GM19239 (cell line): ENCODE measurements at regions not wholly inside any gene's neighbourhood (a gene's known extent, or its start where the extent isn't known, plus 50 kb on each side); places are given as distances from the start of the nearest gene placed in this dataset.
"Not testable (repeated sequence)": the region's sequence is repeated elsewhere in the genome, so short reads cannot be mapped to it uniquely, and the experiment has no call there.

Experiments used
- DNase-seq: peaks from one replicate; pipeline ENCODE4 v3.0.0; 2011; ENCODE audit warnings: low spot score; ENCODE audit not compliant: insufficient read length
- FAIRE-seq: peaks from 2 replicates; lab custom pipeline; 2011; peaks lifted over from hg19 to GRCh38; lab: Jason Lieb, UNC

DNA sequence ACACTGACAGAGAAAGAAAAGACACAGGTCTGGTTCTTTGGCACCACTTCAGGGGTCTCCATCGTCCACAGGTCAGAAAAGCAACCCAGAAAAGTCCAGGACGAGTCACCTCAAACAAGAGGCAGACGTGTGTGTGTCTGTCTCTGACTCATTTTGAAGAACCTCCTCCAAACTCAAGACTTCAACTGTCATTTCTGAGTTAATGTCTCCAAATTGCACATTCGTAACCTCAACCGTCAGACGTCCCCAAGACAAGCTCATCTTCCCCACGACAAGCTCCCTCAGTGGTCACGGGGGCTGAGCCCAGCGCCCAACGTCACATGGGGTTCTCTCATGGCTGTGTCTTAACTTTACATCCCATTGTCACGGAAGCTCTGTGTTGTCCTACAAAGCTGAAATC, 70.2 kb upstream of the TNK2 start:
- DNase-seq, FAIRE-seq: not testable (repeated sequence)

DNA sequence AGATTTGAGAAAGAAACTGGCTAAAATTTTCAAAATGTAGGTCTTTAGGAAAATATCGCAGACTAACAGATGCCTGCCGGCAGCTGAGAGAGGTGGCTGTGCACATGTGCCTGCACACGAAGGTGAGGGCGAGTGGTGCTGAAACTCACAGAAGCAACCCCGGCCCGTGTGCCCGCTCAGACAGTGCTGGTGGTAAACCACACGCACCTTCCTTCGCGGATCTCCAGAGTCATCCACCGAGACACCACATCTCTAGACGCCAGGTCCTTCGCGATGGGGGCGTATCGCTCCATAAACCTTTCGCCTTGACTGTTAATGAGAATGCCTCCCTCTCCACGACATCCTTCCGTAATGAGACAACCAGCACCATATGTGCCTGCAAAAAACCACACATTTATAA, 68.5 kb upstream of the TNK2 start:
- not testable (repeated sequence) for FAIRE-seq, DNase-seq

DNA sequence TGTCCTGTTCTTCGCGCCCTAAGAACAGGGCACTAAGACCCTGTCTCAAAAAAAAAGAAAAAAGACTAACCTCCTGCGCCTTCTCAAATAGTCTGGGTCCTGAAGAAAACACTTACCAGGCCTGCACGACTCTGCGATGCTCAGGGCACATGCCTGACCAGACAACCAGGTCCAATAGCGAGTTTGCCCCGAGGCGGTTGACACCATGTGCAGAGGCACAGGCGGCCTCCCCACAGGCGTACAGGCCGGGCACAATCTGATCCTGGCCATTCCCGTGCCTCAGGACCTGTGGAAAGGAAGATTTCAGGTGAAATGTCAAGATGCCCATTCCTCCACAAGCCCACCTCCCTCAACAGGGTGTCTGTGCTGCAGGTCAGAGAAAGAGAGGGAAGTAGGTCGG, 65.9 kb upstream of the TNK2 start:
- not testable (repeated sequence) for FAIRE-seq, DNase-seq

DNA sequence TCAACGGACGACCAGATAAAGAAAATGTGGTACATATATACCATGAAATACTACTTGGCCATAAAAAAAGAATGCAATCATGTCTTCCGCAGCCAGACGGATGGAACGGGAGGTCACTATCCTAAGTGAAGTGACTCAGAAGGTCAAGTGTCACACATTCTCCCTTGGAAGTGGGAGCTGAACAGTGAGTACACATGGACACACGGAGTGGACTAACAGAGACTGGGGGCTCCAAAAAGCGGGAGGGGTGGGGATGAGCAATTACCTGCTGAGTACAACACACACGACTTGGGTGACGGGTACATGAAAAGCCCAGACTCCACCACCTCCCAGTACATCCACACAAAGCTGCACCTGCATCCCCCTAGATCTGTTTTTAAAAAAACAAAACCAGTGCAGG, 62.5 kb upstream of the TNK2 start:
- DNase-seq, FAIRE-seq: not testable (repeated sequence)

DNA sequence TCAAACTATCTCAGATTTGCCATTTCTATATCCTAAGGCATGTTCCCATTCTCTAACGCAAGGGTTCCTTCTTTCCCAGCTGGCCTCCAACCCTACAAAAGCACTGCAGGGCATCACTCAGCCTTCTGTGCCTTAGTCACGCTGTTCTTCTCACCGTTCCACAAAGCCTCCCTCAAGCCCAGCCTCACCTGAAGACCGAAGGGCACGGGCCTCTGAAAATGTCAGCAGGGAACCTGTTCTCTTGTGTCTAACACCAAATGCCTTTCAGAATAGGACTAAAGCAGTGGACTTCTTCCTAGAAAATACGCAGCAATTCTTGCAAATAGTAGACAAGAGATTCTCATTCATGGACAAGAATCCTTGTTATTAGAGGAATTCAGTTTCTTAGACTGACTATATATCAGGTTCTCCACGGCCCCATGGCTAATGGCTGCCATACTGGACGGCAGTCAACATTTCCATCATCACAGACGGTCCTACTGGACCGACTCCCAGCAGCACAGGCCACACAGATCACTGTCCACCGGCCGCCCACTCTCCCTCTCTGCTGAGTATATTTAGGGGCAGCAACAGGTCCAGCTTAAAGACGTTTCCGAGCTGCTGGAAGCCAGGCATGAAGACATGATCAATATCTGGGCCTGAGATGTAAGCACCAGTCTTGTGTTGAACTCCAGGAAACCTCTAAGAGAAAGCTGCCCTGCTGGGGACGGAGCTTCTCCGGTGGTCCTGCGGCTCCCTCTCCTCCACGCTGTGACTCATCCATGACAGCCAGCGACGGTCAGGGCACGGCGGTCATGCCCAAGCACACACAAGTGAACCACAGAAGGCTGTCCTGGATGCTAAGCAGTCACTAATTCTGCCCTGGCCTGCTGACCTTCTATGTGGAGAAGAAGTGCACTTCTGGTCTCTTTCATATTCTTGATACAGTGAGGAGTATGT, 61.8 kb upstream of the TNK2 start:
- not testable (repeated sequence) for FAIRE-seq, DNase-seq

DNA sequence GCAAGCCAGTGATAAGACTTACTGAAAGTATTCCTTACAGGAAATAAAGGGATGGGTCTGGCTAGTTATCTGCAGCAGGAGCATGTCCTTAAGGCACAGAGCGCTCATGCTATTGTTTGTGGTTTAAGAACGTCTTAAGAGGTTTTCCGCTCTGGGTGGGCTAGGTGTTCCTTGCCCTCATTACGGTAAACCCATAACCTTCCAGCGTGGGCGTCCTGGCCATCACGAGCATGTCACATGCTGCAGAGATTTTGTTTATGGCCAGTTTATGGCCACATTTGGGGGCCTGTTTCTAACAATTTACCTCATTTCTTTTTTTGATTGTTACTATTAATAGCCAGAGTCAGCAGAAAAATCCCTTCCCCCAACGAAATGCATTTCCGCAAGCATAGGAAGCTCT, 61.0 kb upstream of the TNK2 start:
- not testable (repeated sequence) for DNase-seq, FAIRE-seq

DNA sequence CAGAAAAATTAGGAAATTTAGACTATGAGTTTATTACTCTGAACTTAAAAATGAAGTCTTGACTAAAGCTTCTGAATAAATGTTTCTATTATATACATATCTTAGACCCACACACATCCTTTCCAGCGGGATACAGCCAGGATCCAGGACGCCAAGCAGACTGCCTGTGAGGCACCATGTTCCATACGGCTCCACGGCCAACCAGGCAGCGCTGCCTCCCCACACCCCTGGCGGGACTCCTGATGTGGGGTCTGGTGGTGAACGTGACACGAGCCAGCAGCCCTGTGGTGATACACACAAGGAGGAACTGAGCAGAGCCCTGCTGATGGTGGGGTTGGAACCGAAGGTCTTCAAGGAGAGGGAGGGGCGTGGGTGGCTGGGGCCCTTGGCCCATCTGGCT, 59.8 kb upstream of the TNK2 start:
- FAIRE-seq, DNase-seq: not testable (repeated sequence)

DNA sequence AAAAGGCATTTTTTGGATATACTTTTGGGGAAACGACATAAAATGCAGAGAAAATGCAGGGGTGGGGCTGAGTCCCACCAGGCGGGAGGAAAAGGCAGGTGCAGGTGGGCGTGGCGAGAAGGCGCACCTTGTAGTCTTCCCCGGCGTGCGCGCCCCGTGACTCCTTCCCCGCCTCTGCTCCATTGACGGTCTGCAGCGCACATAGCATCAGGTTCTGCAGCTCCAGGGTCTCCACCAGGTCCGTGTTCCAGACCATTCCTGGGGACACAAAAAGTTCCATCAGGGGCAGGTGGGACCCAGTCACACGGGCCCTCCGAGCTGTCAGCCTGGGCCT, 59.0 kb upstream of the TNK2 start:
- not testable (repeated sequence) for FAIRE-seq

DNA sequence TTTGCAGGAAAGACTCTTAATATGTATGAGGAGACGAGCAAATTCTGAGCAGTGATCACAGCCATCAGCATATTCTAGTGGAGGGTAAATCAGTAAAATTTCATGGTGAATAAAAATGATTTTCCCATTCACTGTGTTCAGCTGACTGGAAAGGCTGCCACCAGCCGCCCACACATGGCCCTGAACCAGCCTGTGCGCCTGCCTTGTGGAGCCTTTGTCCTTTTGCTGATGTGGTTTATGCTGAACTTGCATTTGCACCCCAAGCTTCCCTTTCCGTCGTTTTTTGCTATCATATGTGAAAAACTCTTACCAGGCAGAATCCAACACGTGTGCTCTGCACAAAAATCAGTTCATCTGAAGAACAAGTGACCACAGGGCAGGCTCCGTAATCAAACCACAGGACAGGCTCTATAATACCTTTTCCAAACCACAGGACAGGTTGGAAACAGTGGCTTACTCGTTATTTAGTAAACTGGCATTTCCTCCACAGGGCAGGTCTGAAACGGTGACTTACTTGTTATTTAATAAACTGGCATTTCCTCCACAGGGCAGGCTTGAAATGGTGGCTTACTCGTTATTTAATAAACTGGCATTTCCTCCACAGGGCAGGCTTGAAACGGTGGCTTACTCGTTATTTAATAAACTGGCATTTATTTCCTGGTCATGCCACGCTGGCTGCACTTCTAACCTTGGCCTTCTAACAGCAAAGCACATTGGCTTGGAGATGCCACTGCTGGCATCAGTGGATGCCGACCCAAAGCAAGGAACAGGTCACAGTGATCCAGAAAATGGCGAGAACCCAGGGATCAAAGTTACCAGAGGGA, 58.4 kb upstream of the TNK2 start:
- FAIRE-seq, DNase-seq: not testable (repeated sequence)

More for the DNA sequence above, 59.0 kb upstream of the TNK2 start:
- DNase-seq: not testable (repeated sequence)

DNA sequence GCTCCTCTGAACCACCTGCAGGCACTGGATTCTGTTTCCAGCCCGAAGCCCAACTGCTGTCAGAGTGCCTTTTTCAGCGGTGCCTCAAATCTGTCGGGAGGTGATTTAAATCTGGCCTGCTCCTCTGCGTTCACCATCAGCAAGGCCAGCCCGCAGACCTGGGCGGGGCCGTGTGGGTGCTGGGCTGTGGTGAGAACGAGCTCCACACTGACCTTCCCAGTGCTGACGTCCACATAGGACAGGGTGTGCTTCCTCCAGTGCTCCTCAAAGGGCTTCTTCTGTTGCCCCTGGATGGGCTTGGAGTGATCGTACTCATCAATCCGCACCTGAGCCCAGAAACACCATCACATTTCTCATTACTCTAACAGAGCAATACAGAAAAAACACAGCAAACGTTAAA, 56.9 kb upstream of the TNK2 start:
- DNase-seq, FAIRE-seq: not testable (repeated sequence)

DNA sequence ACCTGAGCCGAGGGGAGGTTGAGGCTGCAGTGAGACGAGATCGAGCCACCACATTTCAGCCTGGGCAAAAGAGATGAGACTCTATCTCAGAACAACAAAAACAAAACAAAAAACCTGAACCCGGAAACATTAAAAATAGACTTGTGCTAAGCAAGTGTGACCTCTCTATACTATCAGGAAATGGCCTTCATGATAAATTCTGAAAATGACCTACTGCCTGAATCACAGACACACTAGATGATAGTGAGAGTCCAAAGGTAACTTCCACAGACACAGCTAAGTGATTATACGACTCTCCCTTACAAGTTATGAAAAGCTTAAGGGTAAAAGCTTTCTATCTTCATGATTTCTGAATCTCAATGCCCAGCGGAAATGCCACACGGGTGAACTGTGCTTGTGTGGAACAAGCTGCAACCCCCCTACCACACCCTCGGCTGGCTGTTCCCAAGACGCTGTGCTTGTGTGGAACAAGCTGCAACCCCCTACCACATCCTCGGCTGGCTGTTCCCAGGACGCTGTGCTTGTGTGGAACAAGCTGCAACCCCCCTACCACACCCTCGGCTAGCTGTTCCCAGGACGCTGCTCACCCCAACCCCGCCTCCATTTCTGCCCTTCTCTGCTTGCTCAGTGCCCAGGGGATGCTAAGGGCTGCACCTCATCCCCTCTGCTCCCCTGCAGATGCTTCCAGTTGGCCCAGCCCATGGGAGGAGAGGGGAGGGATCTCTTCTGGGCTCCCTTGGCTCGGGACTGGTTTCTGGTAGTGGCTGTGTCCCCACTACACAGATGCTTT, 56.2 kb upstream of the TNK2 start:
- DNase-seq, FAIRE-seq: not testable (repeated sequence)

DNA sequence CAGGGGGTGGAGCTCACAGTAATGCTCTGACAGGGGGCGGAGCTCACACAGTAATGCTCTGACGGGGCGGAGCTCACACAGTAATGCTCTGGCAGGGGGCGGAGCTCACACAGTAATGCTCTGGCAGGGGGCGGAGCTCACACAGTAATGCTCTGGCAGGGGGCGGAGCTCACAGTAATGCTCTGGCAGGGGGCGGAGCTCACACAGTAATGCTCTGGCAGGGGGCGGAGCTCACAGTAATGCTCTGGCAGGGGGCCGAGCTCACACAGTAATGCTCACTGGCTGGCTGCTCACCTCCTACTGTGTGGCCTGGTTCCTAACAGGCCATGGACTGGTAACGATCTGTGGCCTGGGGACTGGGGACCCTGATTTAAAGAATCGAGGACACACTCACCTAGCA, 53.9 kb upstream of the TNK2 start:
- DNase-seq, FAIRE-seq: not testable (repeated sequence)

DNA sequence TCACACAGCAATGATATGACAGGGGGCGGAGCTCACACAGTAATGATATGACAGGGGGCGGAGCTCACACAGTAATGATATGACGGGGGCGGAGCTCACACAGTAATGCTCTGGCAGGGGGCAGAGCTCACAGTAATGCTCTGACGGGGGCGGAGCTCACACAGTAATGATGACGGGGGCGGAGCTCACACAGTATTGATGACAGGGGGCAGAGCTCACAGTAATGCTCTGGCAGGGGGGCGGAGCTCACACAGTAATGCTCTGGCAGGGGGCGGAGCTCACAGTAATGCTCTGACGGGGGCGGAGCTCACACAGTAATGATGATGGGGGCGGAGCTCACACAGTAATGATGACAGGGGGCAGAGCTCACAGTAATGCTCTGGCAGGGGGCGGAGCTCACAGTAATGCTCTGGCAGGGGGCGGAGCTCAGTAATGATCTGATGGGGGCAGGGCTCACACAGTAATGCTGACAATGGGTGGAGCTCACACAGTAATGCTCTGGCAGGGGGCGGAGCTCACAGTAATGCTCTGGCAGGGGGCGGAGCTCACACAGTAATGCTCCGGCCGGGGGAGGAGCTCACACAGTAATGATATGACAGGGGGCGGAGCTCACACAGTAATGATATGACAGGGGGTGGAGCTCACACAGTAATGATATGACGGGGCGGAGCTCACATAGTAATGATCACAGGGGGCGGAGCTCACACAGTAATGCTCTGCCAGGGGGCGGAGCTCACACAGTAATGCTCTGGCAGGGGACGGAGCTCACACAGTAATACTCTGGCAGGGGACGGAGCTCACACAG, 52.8 kb upstream of the TNK2 start:
- not testable (repeated sequence) for FAIRE-seq, DNase-seq

DNA sequence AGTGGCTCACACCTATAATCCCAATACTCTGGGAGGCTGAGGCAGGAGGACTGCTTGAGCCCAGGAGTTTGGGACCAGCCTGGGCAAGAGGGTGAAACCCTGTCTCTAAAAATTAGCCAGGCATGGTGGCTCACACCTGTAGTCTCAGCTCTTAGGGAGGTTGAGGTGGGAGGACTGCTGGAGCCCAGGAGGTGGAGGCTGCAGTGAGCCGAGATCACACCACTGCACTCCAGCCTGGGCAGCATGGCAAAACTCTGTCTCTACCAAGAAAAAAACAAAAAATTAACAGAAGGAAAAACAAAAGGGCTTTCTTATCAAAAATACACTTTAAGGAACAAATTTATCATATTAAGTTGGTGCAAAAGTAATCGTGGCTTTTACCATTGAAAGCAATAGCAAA, 51.8 kb upstream of the TNK2 start:
- not testable (repeated sequence) for DNase-seq, FAIRE-seq

DNA sequence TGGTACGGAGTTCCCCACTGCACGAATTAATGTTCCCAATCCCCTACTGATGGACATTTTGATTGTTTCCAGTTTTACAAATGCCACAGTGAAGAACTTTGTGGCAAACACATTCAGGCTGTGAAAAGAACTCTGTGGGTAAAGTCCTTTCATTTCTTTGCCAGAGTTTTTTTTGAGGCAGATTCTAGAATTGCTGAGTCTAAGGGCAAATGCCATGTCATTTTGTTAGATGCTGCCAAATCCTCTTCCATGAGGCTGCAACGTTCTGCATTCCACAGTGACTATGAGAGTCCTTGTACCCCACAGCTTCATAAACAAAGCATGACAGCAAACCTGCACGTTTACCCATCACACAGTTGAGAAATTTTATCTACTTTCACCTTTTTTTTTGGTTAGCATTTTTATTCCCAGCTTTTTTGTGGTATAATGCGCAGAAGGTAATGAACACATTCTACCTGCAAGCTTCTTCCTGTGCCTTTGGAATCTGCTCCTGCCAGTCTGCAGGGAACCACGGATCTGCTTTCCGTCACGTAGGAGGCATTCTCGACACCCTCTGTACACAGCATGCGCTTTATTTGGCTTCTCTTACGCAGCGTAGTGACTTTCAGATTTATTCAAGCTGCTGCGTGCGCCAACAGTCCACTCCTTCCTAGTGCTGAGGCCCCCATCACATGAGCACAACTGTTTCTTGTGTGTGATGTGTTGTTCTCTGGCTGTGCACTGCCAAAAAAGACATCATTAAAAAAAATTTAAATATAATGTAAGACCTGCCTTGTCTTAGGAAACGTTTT, 51.2 kb upstream of the TNK2 start:
- DNase-seq, FAIRE-seq: not testable (repeated sequence)

DNA sequence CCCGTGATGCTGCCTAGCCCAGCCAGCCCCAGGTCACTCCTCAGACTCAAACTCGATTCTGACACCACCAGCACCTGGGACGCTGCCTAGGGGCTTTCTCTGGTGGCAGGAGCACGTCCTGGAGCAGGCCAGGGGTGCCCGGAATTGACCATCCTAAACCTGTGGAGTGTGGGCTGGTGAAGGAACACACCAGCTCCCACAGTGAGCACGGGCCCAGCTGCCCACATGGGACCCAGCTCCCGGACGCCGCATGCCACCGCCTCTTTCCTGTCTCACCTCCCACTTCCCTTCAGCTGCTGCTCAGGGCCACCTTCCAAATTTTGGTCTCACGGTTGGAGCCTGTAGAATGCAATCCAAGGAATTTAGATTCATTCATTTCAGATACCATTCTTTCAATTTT, 50.4 kb upstream of the TNK2 start:
- DNase-seq, FAIRE-seq: not testable (repeated sequence)
